SIG-M5 treated with dmso at 0.1 percent for 504 hours (cell line): ENCODE measurements at regions not wholly inside any gene's neighbourhood (a gene's known extent, or its start where the extent isn't known, plus 50 kb on each side); places are given as distances from the start of the nearest gene placed in this dataset.

ENCODE experiments used
- DNase-seq: peaks from one replicate; lab custom pipeline; 2025; ENCODE audit not compliant: unreplicated experiment; lab: John Stamatoyannopoulos, UW

GRCh38 chr15:47283246-47283645 is 434.1 kb upstream of the SEMA6D start:
- no peak for DNase-seq

GRCh38 chr15:47288794-47289193 is 428.5 kb upstream of the SEMA6D start:
- no peak for DNase-seq

- DNase-seq, result no peak
These were observed 427.6 kb upstream of the SEMA6D start for GRCh38 chr15:47289656-47290055.

- no peak for DNase-seq
These were observed 425.5 kb upstream of the SEMA6D start for GRCh38 chr15:47291767-47292166.

- DNase-seq, result no peak
These were observed 424.6 kb upstream of the SEMA6D start for GRCh38 chr15:47292638-47293190.

GRCh38 chr15:47293466-47294162 is 423.7 kb upstream of the SEMA6D start:
- no peak for DNase-seq

- no peak for DNase-seq
These were observed 422.5 kb upstream of the SEMA6D start for GRCh38 chr15:47294765-47295259.

GRCh38 chr15:47296881-47297280 is 420.4 kb upstream of the SEMA6D start:
- DNase-seq, result no peak

- DNase-seq, result no peak
These were observed 417.4 kb upstream of the SEMA6D start for GRCh38 chr15:47299846-47300434.

GRCh38 chr15:47300596-47300995 is 416.7 kb upstream of the SEMA6D start:
- DNase-seq, result no peak

GRCh38 chr15:47301481-47301880 is 415.8 kb upstream of the SEMA6D start:
- no peak for DNase-seq

GRCh38 chr15:47304656-47305055 is 412.6 kb upstream of the SEMA6D start:
- DNase-seq, result no peak

GRCh38 chr15:47312161-47312560 is 405.1 kb upstream of the SEMA6D start:
- DNase-seq, result no peak

GRCh38 chr15:47326410-47327333 is 390.6 kb upstream of the SEMA6D start:
- DNase-seq, result no peak

GRCh38 chr15:47331829-47332393 is 385.4 kb upstream of the SEMA6D start:
- no peak for DNase-seq

- no peak for DNase-seq
These were observed 384.8 kb upstream of the SEMA6D start for GRCh38 chr15:47332481-47332880.

GRCh38 chr15:47333734-47334133 is 383.6 kb upstream of the SEMA6D start:
- no peak for DNase-seq

GRCh38 chr15:47334805-47335535 is 382.3 kb upstream of the SEMA6D start:
- no peak for DNase-seq

GRCh38 chr15:47337106-47337505 is 380.2 kb upstream of the SEMA6D start:
- DNase-seq, result no peak

- no peak for DNase-seq
These were observed 379.5 kb upstream of the SEMA6D start for GRCh38 chr15:47337836-47338235.
